WTC11 (cell line): ENCODE measurements at regions not wholly inside any gene's neighbourhood (a gene's known extent, or its start where the extent isn't known, plus 50 kb on each side); places are given as distances from the start of the nearest gene placed in this dataset.

Experiments used
- ATAC-seq: fragments of 200-7000 bp; cut with Tn5 transposase; 2 replicates; pipeline ENCODE4 v1.10.0; 2021; ENCODE audit warnings: mild to moderate bottlenecking, moderate library complexity
- CTCF ChIA-PET: fragments of 300-600 bp; sonication (Branson Sonifier 250); formaldehyde crosslinking; loops from one replicate; lab custom pipeline; 2021; ENCODE audit warnings: antibody characterized with exemption; lab: Charles Lee
- POLR2A ChIA-PET: fragments of 350-600 bp; sonication (Branson Sonifier 250); formaldehyde crosslinking; loops from one replicate; lab custom pipeline; 2021; ENCODE audit warnings: antibody characterized with exemption; lab: Charles Lee
- DNase-seq: peaks from one replicate; pipeline ENCODE4 v3.0.0; 2021; ENCODE audit warnings: low spot score
- H3K27ac Mint-ChIP-seq: 2 replicates; pipeline ENCODE4 v1.8.0; 2021; ENCODE audit warnings: mixed read lengths
- H3K27me3 Mint-ChIP-seq: 2 replicates; pipeline ENCODE4 v1.8.0; 2021; ENCODE audit warnings: low read depth, mild to moderate bottlenecking, moderate library complexity, mixed read lengths
- H3K36me3 Mint-ChIP-seq: 2 replicates; pipeline ENCODE4 v1.8.0; 2021; ENCODE audit warnings: mixed read lengths
- H3K4me1 Mint-ChIP-seq: 2 replicates; pipeline ENCODE4 v1.8.0; 2022; ENCODE audit warnings: mixed read lengths
- H3K4me3 Mint-ChIP-seq: 2 replicates; pipeline ENCODE4 v1.8.0; 2021; ENCODE audit warnings: mild to moderate bottlenecking, moderate library complexity, mixed read lengths
- H3K9me3 Mint-ChIP-seq: 2 replicates; pipeline ENCODE4 v1.8.0; 2021; ENCODE audit warnings: mixed read lengths
- ATF1 ChIP-seq: sonication (generic); formaldehyde crosslinking; IDR thresholded peaks from 2 replicates; pipeline ENCODE4 v1.8.1; 2023; ENCODE audit warnings: mild to moderate bottlenecking, moderate library complexity, missing genetic modification reagents
- CBFB ChIP-seq: sonication (generic); formaldehyde crosslinking; IDR thresholded peaks from 2 replicates; pipeline ENCODE4 v1.8.1; 2022; ENCODE audit warnings: mild to moderate bottlenecking, low read depth, missing genetic modification reagents
- CREB1 ChIP-seq: sonication (generic); formaldehyde crosslinking; IDR thresholded peaks from 2 replicates; pipeline ENCODE4 v1.8.0; 2023; ENCODE audit warnings: mild to moderate bottlenecking, missing genetic modification reagents
- E2F4 ChIP-seq: sonication (generic); formaldehyde crosslinking; IDR thresholded peaks from 2 replicates; pipeline ENCODE4 v1.8.1; 2022; ENCODE audit warnings: low read depth, mild to moderate bottlenecking, moderate library complexity, missing genetic modification reagents, borderline replicate concordance
- EMX1 ChIP-seq: fragments of 250-450 bp; sonication (Bioruptor Pico); IDR thresholded peaks from 2 replicates; pipeline ENCODE4 v1.8.0; 2021; ENCODE audit warnings: mild to moderate bottlenecking
- ERG ChIP-seq: fragments of 250-450 bp; sonication (Bioruptor Pico); IDR thresholded peaks from 2 replicates; pipeline ENCODE4 v1.8.0; 2021; ENCODE audit warnings: mild to moderate bottlenecking
- ETV6 ChIP-seq: sonication (generic); formaldehyde crosslinking; IDR thresholded peaks from 2 replicates; pipeline ENCODE4 v1.8.1; 2022; ENCODE audit warnings: mild to moderate bottlenecking, missing genetic modification reagents
- HMGXB4 ChIP-seq: sonication (generic); formaldehyde crosslinking; IDR thresholded peaks from 2 replicates; pipeline ENCODE4 v1.8.1; 2023; ENCODE audit warnings: mild to moderate bottlenecking, moderate library complexity, missing genetic modification reagents
- JAZF1 ChIP-seq: fragments of 250-450 bp; sonication (Bioruptor Pico); IDR thresholded peaks from 2 replicates; pipeline ENCODE4 v1.9.0; 2021; ENCODE audit warnings: moderate library complexity, mild to moderate bottlenecking, inconsistent platforms
- KAT7 ChIP-seq: sonication (generic); formaldehyde crosslinking; IDR thresholded peaks from 2 replicates; pipeline ENCODE4 v1.8.1; 2023; ENCODE audit warnings: missing genetic modification reagents, mild to moderate bottlenecking, borderline replicate concordance
- MXD4 ChIP-seq: fragments of 250-450 bp; sonication (Bioruptor Pico); IDR thresholded peaks from 2 replicates; pipeline ENCODE4 v1.8.0; 2021; ENCODE audit warnings: mild to moderate bottlenecking, moderate library complexity, borderline replicate concordance
- NR2C2 ChIP-seq: sonication (generic); formaldehyde crosslinking; IDR thresholded peaks from 2 replicates; pipeline ENCODE4 v1.8.0; 2022; ENCODE audit warnings: mild to moderate bottlenecking, missing genetic modification reagents
- NR3C1 ChIP-seq: sonication (generic); formaldehyde crosslinking; conservative IDR thresholded peaks from 2 replicates; pipeline ENCODE4 v1.8.1; 2023; ENCODE audit warnings: low read depth, mild to moderate bottlenecking, missing genetic modification reagents
- OVOL2 ChIP-seq: fragments of 250-450 bp; sonication (Bioruptor Pico); IDR thresholded peaks from 2 replicates; pipeline ENCODE4 v1.9.0; 2021; ENCODE audit warnings: mild to moderate bottlenecking, borderline replicate concordance
- PRDM15 ChIP-seq: sonication (generic); formaldehyde crosslinking; IDR thresholded peaks from 2 replicates; pipeline ENCODE4 v1.8.0; 2022; ENCODE audit warnings: missing genetic modification reagents
- PRRX2 ChIP-seq: fragments of 250-450 bp; sonication (Bioruptor Pico); IDR thresholded peaks from 2 replicates; pipeline ENCODE4 v1.8.0; 2021; ENCODE audit warnings: mild to moderate bottlenecking
- SMAD3 ChIP-seq: sonication (generic); formaldehyde crosslinking; IDR thresholded peaks from 2 replicates; pipeline ENCODE4 v1.8.0; 2022; ENCODE audit warnings: missing genetic modification reagents, mild to moderate bottlenecking, borderline replicate concordance
- SOX15 ChIP-seq: fragments of 250-450 bp; sonication (Bioruptor Pico); IDR thresholded peaks from 2 replicates; pipeline ENCODE4 v1.9.0; 2021; ENCODE audit warnings: mild to moderate bottlenecking
- TEAD1 ChIP-seq: sonication (generic); formaldehyde crosslinking; IDR thresholded peaks from 2 replicates; pipeline ENCODE4 v1.8.0; 2022; ENCODE audit warnings: mild to moderate bottlenecking, missing genetic modification reagents
- ZBTB21 ChIP-seq: sonication (generic); formaldehyde crosslinking; IDR thresholded peaks from 2 replicates; pipeline ENCODE4 v1.8.1; 2023; ENCODE audit warnings: mild to moderate bottlenecking, missing genetic modification reagents, borderline replicate concordance
- ZNF121 ChIP-seq: sonication (generic); formaldehyde crosslinking; IDR thresholded peaks from 2 replicates; pipeline ENCODE4 v1.8.0; 2023; ENCODE audit warnings: missing genetic modification reagents
- ZNF138 ChIP-seq: sonication (generic); formaldehyde crosslinking; conservative IDR thresholded peaks from 2 replicates; pipeline ENCODE4 v1.8.1; 2022; ENCODE audit warnings: mild to moderate bottlenecking, moderate library complexity, missing genetic modification reagents
- ZNF396 ChIP-seq: fragments of 250-450 bp; sonication (Bioruptor Pico); IDR thresholded peaks from 2 replicates; pipeline ENCODE4 v1.8.0; 2021; ENCODE audit warnings: mild to moderate bottlenecking, moderate library complexity, borderline replicate concordance
- ZNF416 ChIP-seq: fragments of 250-450 bp; sonication (Bioruptor Pico); IDR thresholded peaks from 2 replicates; pipeline ENCODE4 v1.9.0; 2021; ENCODE audit warnings: mild to moderate bottlenecking, inconsistent platforms
- ZNF423 ChIP-seq: fragments of 250-450 bp; sonication (Bioruptor Pico); IDR thresholded peaks from 2 replicates; pipeline ENCODE4 v2.1.2; 2022; ENCODE audit warnings: mild to moderate bottlenecking, moderate library complexity
- TF ChIP-seq, protein P1 (sequence below): sonication (generic); formaldehyde crosslinking; IDR thresholded peaks from 2 replicates; pipeline ENCODE4 v1.8.1; 2023; ENCODE audit warnings: mild to moderate bottlenecking, missing genetic modification reagents

- TF ChIP-seq EMX1, result no peak
- no peak for TF ChIP-seq ETV6 (CRISPR knock-in tag)
- no peak for TF ChIP-seq ZNF416 (CRISPR knock-in tag)
- no peak for TF ChIP-seq KAT7 (CRISPR knock-in tag)
- no peak for TF ChIP-seq SOX15 (CRISPR knock-in tag)
- TF ChIP-seq E2F4, result no peak
- TF ChIP-seq TEAD1 (CRISPR knock-in tag), result no peak
- TF ChIP-seq HMGXB4 (CRISPR knock-in tag), result no peak
- no peak for TF ChIP-seq CBFB (CRISPR knock-in tag)
- TF ChIP-seq, protein P1, sequence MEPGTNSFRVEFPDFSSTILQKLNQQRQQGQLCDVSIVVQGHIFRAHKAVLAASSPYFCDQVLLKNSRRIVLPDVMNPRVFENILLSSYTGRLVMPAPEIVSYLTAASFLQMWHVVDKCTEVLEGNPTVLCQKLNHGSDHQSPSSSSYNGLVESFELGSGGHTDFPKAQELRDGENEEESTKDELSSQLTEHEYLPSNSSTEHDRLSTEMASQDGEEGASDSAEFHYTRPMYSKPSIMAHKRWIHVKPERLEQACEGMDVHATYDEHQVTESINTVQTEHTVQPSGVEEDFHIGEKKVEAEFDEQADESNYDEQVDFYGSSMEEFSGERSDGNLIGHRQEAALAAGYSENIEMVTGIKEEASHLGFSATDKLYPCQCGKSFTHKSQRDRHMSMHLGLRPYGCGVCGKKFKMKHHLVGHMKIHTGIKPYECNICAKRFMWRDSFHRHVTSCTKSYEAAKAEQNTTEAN (CRISPR knock-in tag), result no peak
- TF ChIP-seq ZNF396 (CRISPR knock-in tag), result no peak
These were observed 1235.3 kb upstream of the ADGRL2 start (continued) for GRCh38 chr1:80565406-80565805.

- Mint-ChIP-seq H3K9me3 (no peaks in the 10 kb centered on the region), H3K4me1 (peaks cover 16% of the 10 kb centered on the region), H3K27ac (no peak overlapping the region), H3K27me3 (no peaks in the 10 kb centered on the region)
- CTCF ChIA-PET, result no interaction called here
- TF ChIP-seq ERG (CRISPR knock-in tag) (no peak), ZNF138 (CRISPR knock-in tag) (no peak), JAZF1 (no peak), NR3C1 (CRISPR knock-in tag) (no peak), ZNF423 (CRISPR knock-in tag) (no peak), ZNF396 (CRISPR knock-in tag) (no peak), OVOL2 (CRISPR knock-in tag) (no peak)
- TF ChIP-seq, all 79 proteins: peak for 0
- Mint-ChIP-seq H3K36me3 (no peaks in the 10 kb centered on the region), H3K4me3 (no peak overlapping the region)
- ATAC-seq (no peak), DNase-seq (no peak)
- POLR2A ChIA-PET, result no interaction called here
These were observed 1258.5 kb upstream of the ADGRL2 start for GRCh38 chr1:80542231-80542630.

GRCh38 chr1:80540596-80540995 is 1260.1 kb upstream of the ADGRL2 start:
- Mint-ChIP-seq H3K27me3 (no peaks in the 10 kb centered on the region), H3K36me3 (no peaks in the 10 kb centered on the region), H3K4me1 (peaks cover 27% of the 10 kb centered on the region), H3K4me3 (no peak overlapping the region), H3K9me3 (no peaks in the 10 kb centered on the region), H3K27ac (no peak overlapping the region)
- POLR2A ChIA-PET, result no interaction called here
- no peak for ATAC-seq
- no peak for DNase-seq
- CTCF ChIA-PET, result no interaction called here
- TF ChIP-seq ZBTB21 (CRISPR knock-in tag), result no peak
- TF ChIP-seq ZNF121 (CRISPR knock-in tag), result no peak
- no peak for TF ChIP-seq PRDM15
- no peak for TF ChIP-seq NR2C2
- TF ChIP-seq SOX15 (CRISPR knock-in tag), result no peak
- no peak for TF ChIP-seq PRRX2 (CRISPR knock-in tag)
- TF ChIP-seq CREB1 (CRISPR knock-in tag), result no peak
- TF ChIP-seq ATF1 (CRISPR knock-in tag), result no peak
- no peak for TF ChIP-seq MXD4
- TF ChIP-seq SMAD3 (CRISPR knock-in tag), result no peak
- TF ChIP-seq JAZF1, result no peak
